OCI-LY3 (cell line): ENCODE measurements at regions not wholly inside any gene's neighbourhood (a gene's known extent, or its start where the extent isn't known, plus 50 kb on each side); places are given as distances from the start of the nearest gene placed in this dataset.

Experiments
- H2AFZ ChIP-seq: fragments of 200-600, 300-600 bp; shearing (Covaris generic); 2 replicates; pipeline ENCODE4 v1.6.0; 2014; ENCODE audit warnings: antibody characterized with exemption, low read depth, low read length
- H3K27ac ChIP-seq: fragments of 200-600, 300-600 bp; sonication (generic); 2 replicates; pipeline ENCODE4 v1.5.1; 2014; ENCODE audit warnings: mild to moderate bottlenecking, low read length, moderate library complexity, mixed read lengths
- H3K27me3 ChIP-seq: fragments of 200-600, 300-600 bp; sonication (generic); 2 replicates; pipeline ENCODE4 v1.6.1; 2014; ENCODE audit warnings: low read depth, low read length, mixed read lengths
- H3K36me3 ChIP-seq: fragments of 200-600, 300-600 bp; sonication (generic); replicated peaks from 2 replicates; pipeline ENCODE3; 2014; ENCODE audit warnings: low read depth, low read length, mixed read lengths
- H3K4me1 ChIP-seq: fragments of 300-600, 200-600 bp; sonication (generic); 2 replicates; pipeline ENCODE4 v1.6.1; 2014; ENCODE audit warnings: low read length, mixed read lengths
- H3K4me2 ChIP-seq: fragments of 200-600, 300-600 bp; sonication (generic); 2 replicates; pipeline ENCODE4 v1.6.1; 2014; ENCODE audit warnings: low read length, mixed read lengths
- H3K4me3 ChIP-seq: fragments of 300-600, 200-600 bp; sonication (generic); 2 replicates; pipeline ENCODE4 v1.5.1; 2014; ENCODE audit warnings: antibody characterized with exemption, mild to moderate bottlenecking, low read length, moderate library complexity
- H3K79me2 ChIP-seq: fragments of 300-600, 200-600 bp; shearing (Covaris generic); 2 replicates; pipeline ENCODE4 v1.6.1; 2014; ENCODE audit warnings: mild to moderate bottlenecking, low read length, mixed read lengths
- H3K9ac ChIP-seq: fragments of 300-600, 200-600 bp; shearing (Covaris generic); 2 replicates; pipeline ENCODE4 v1.6.0; 2014; ENCODE audit warnings: mild to moderate bottlenecking, low read length, moderate library complexity
- H3K9me3 ChIP-seq: fragments of 200-600, 300-600 bp; shearing (Covaris generic); 2 replicates; pipeline ENCODE4 v1.6.1; 2014; ENCODE audit warnings: low read length, mixed read lengths; ENCODE audit not compliant: insufficient read depth
- H4K20me1 ChIP-seq: fragments of 200-600, 300-600 bp; sonication (generic); 2 replicates; pipeline ENCODE4 v1.6.1; 2016; ENCODE audit warnings: low read length, mixed read lengths; ENCODE audit not compliant: insufficient read depth
- CTCF ChIP-seq: fragments of 200-600, 300-600 bp; sonication (generic); IDR thresholded peaks from 2 replicates; pipeline ENCODE4 v1.5.1; 2014; ENCODE audit warnings: antibody characterized with exemption, low read length, low read depth
- EZH2phosphoT487 ChIP-seq: fragments of 200-600 bp; shearing (Covaris generic); IDR thresholded peaks from 2 replicates; pipeline ENCODE4 v1.6.1; 2018; ENCODE audit warnings: antibody characterized with exemption, mixed run types, low read depth

- Histone ChIP-seq H3K4me3 (no peak overlapping the region), H3K4me2 (no peak overlapping the region), H4K20me1 (no peaks in the 10 kb centered on the region), H3K27me3 (no peaks in the 10 kb centered on the region), H3K27ac (no peak overlapping the region), H3K4me1 (no peaks in the 10 kb centered on the region), H3K36me3 (peaks cover 12% of the 10 kb centered on the region), H3K9ac (no peak overlapping the region), H2AFZ (no peak overlapping the region), H3K9me3 (peaks cover 57% of the 10 kb centered on the region), H3K79me2 (no peaks in the 10 kb centered on the region)
- TF ChIP-seq CTCF = no peak
- no peak for TF ChIP-seq EZH2phosphoT487
These were observed 108.9 kb upstream of the RESF1 start for GRCh38 chr12:31850268-31850667.

GRCh38 chr12:31849090-31849687 lies 110.0 kb upstream of the RESF1 start:
- H3K4me1 ChIP-seq = no peaks in the 10 kb centered on the region
- H3K27ac ChIP-seq = no peak overlapping the region
- no peak overlapping the region for H3K4me3 ChIP-seq
- TF ChIP-seq EZH2phosphoT487 (no peak), CTCF (no peak)
- H3K4me2 ChIP-seq = no peak overlapping the region
- no peak overlapping the region for H2AFZ ChIP-seq
- no peak overlapping the region for H3K9ac ChIP-seq
- no peaks in the 10 kb centered on the region for H3K27me3 ChIP-seq
- peaks cover 51% of the 10 kb centered on the region for H3K9me3 ChIP-seq
- peaks cover 12% of the 10 kb centered on the region for H3K36me3 ChIP-seq
- no peaks in the 10 kb centered on the region for H3K79me2 ChIP-seq
- no peaks in the 10 kb centered on the region for H4K20me1 ChIP-seq

GRCh38 chr12:31846405-31846804 lies 112.8 kb upstream of the RESF1 start:
- peaks cover 28% of the 10 kb centered on the region for H3K9me3 ChIP-seq
- peaks cover 10% of the 10 kb centered on the region for H3K36me3 ChIP-seq
- H3K4me1 ChIP-seq = no peaks in the 10 kb centered on the region
- no peaks in the 10 kb centered on the region for H3K79me2 ChIP-seq
- H3K27me3 ChIP-seq = no peaks in the 10 kb centered on the region
- no peak overlapping the region for H2AFZ ChIP-seq
- no peak overlapping the region for H3K4me2 ChIP-seq
- TF ChIP-seq CTCF (no peak), EZH2phosphoT487 (no peak)
- H3K4me3 ChIP-seq = no peak overlapping the region
- H3K27ac ChIP-seq = no peak overlapping the region
- H4K20me1 ChIP-seq = no peaks in the 10 kb centered on the region
- H3K9ac ChIP-seq = no peak overlapping the region

- Histone ChIP-seq H3K79me2 (no peaks in the 10 kb centered on the region), H3K4me2 (no peak overlapping the region), H2AFZ (no peak overlapping the region), H3K27ac (no peak overlapping the region), H3K9me3 (peaks cover 21% of the 10 kb centered on the region), H3K27me3 (no peaks in the 10 kb centered on the region), H3K9ac (no peak overlapping the region), H3K4me3 (no peak overlapping the region), H4K20me1 (no peaks in the 10 kb centered on the region), H3K36me3 (peaks cover 10% of the 10 kb centered on the region), H3K4me1 (no peaks in the 10 kb centered on the region)
- TF ChIP-seq EZH2phosphoT487 = no peak
- no peak for TF ChIP-seq CTCF
These were observed 113.4 kb upstream of the RESF1 start for GRCh38 chr12:31845613-31846322.
